K562 (cell line): ENCODE measurements at regions not wholly inside any gene's neighbourhood (a gene's known extent, or its start where the extent isn't known, plus 50 kb on each side); places are given as distances from the start of the nearest gene placed in this dataset.

Experiments
- ZBTB40 ChIP-seq, 2 experiments: fragments of 450-650 bp in 1 of 2; sonication (generic) in 1 of 2; formaldehyde crosslinking in 1 of 2; IDR thresholded peaks; 2 replicates each; pipeline versions ENCODE4 v1.7.1 to v1.9.0; 2016 to 2022; ENCODE audit warnings: inconsistent platforms in 1 of 2, mild to moderate bottlenecking in 1 of 2, missing genetic modification reagents in 1 of 2

- TF ChIP-seq ZBTB40 (IDR thresholded peaks at IDR 0.05) (0 out of 2 replicates have a peak, but pooled peaks have one; percentile 41), ZBTB40 (CRISPR knock-in tag; IDR thresholded peaks at IDR 0.05) (no peak)
These were observed 173.4 kb downstream of the SETD4 start (continued) for GRCh38 chr21:35886887-35887286.
